H54 (cell line): ENCODE measurements at regions not wholly inside any gene's neighbourhood (a gene's known extent, or its start where the extent isn't known, plus 50 kb on each side); places are given as distances from the start of the nearest gene placed in this dataset.
"Not testable (repeated sequence)": the region's sequence is repeated elsewhere in the genome, so short reads cannot be mapped to it uniquely, and the experiment has no call there.

ENCODE experiments used
- DNase-seq: peaks from one replicate; pipeline ENCODE4 v3.0.0; 2011; ENCODE audit warnings: low spot score, mixed read lengths; ENCODE audit not compliant: insufficient read length
- FAIRE-seq: peaks from 3 replicates; lab custom pipeline; 2011; peaks lifted over from hg19 to GRCh38; lab: Jason Lieb, UNC
- POLR2A ChIP-seq: IDR thresholded peaks from 2 replicates; pipeline ENCODE4 v1.6.1; 2011; ENCODE audit warnings: low read depth, mild to moderate bottlenecking, low read length

DNA sequence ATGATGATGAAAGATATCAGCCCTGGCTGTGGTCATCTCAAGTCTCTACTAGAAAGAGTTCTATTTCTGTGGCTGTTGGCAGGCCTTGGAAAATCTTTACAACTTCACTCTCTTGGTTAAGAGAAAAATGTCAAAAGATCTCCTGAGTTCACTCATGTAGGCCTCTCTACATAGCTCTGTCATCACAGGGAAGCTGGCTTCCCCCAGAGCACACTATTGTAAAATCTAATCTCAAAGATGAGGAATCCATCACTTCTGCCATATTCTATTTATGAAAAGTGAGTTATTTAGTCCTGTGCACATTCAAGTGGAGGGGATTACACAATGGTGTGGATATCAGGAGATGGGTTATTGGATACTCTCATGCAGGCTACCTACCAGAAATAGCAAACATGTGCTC is 388.4 kb upstream of the HS3ST1 start:
- DNase-seq, result no peak
- TF ChIP-seq POLR2A, result no peak
- no peak for FAIRE-seq

DNA sequence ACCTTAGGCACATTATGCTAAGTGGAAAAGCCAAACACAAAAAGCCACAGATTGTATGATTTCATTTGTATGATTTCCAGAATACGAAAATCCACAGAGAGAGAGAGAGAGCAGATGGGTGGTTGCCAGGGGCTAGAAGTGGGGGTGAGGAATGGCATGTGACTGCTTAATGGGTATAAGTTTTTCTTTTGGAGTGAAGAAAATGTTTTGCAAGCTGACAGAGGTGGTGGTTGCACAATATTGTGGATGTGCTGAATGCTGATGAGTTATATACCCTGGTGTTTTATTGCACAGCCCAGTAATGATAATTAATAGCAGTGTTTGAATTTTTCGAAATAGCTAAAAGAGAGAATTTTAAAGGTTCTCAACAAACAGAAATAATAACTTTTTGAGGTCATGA is 386.1 kb upstream of the HS3ST1 start:
- DNase-seq (no peak), FAIRE-seq (no peak)
- no peak for TF ChIP-seq POLR2A

DNA sequence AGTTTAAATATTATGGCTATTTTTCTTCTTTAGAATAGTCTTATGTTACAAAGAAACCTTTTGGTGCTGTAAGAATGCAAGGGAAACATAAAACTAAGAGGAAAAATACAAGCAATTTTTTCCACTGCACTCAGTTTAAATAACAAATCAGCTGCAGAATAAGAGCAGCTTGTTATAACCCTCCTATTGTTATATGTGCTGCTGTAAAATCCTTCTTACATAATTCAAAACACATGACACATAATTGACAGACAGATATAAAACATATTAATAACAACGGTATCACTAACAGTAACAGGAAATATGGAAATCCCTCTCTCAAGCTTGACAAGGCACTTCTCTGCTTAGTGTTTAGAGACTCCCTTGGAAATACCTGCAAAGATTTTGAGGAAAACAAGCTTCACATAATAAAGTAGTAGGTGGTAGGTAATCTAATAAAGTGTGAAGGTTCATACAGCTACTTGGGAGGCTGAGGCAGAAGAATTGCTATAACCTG is 385.3 kb upstream of the HS3ST1 start:
- no peak for FAIRE-seq
- DNase-seq, result no peak
- no peak for TF ChIP-seq POLR2A

DNA sequence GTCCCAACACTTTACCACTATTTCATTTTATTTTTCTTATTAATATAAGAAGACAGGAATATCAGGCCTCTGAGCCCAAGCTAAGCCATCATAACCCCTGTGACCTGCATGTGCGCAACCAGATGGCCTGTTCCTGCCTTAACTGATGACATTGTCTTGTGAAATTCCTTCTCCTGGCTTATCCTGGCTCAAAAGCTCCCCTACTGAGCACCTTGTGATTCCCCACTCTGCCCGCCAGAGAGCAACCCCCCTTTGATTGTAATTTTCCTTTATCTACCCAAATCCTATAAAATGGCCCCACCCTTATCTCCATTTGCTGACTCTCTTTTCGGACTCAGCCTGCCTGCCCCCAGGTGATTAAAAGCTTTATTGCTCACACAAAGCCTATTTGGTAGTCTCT is 382.8 kb upstream of the HS3ST1 start:
- DNase-seq, FAIRE-seq: not testable (repeated sequence)

DNA sequence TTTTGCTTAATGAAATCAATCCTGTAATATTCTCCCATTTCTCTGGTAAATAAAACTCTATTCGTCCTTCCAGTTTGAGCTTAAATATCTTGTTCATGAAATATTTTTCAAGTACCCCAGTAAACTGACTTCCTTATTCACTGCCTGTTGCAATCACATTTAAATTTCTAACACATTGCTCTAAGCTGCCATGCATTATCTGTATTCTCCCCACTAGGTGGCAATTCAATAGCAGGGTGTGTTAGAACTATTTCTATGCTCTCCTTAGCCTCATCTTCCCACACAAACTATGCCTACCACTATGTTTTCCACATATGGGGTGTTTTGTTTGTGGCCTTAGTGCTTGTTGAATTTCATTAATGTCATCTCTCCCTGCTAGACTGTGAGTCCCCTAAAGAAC is 377.1 kb upstream of the HS3ST1 start:
- DNase-seq (no peak), FAIRE-seq (no peak)
- no peak for TF ChIP-seq POLR2A

DNA sequence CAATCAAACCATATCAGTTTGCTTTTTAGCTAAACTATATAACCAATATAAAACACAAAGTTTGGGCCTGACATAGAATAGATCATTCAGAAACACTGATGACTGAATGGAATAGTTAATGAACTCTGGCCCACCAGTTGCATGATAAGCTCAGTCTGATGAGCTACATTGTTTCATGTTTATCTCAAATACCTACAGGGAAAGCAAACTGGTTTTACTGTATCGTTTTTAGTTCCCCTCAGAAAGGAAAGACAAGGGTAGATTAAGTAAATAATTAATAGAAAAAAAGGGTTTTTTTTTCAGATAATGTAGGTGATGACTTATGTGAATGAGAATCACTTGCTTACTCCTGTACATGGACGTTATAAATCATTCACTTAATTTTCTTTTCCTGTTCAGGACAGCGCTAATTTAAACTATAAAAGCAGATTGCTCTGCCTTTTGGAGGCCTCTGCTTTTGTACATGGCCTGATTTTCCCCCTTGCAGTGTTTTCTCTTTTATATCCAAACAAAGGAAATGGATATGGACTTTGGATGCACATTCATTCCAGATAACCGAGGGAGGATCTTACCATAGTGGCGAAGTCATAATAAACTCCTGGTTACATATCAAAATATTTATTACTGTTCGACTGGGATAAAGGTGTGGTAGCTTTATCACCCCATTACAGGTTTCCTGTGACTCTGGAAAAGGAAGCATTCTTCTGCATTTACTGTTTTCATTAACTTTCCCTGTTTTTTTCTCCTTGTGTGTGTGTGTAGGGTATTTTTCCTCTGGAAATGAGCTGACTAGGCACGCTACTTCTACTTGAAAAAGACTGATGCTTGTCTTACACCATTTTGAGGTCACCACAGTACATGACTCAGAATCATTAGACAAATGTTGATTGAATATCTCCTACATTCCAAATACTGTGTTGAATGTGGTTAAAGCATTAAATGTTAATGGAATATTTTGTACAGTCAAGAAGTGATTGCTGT is 373.1 kb upstream of the HS3ST1 start:
- no peak for DNase-seq
- no peak for TF ChIP-seq POLR2A
- no peak for FAIRE-seq

DNA sequence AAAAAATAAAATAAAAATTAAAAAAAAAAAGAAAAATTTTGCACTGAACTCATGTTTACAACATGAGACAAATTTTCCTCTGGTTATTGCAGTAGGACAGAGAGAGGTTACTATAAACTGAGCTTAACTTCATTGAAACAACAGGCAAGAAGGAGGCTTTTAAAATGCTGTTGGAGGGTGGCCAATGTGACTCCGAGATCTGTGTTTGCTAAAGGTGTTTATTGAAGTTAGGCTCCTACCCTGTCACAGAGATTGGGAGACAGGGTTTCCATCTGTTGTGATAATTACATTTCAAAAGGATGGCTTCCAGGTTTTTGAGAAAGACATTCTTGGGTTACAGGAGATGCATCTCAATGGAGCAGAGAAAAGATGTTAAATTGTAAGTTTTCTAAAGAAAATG is 370.5 kb upstream of the HS3ST1 start:
- no peak for TF ChIP-seq POLR2A
- no peak for FAIRE-seq

DNA sequence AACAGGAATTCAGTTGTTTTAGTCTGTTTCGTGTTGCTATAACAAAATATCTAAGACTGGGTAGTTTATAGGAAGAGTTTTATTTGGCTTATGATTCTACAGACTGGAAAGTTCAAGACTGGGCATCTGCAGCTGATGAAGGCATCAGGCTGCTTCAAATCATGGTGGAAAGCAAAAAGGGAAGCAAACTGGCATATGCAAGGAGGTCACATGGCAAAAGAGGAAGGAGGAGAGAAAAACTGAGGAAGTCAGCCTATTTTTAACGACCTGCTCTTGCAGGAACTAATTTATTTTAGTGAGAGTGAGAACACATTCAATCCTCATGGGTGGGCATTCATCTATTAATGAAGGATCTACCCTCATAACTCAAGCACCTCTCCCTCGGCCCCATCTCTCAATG is 363.1 kb upstream of the HS3ST1 start:
- FAIRE-seq (no peak), DNase-seq (no peak)
- no peak for TF ChIP-seq POLR2A

More for the DNA sequence above, 370.5 kb upstream of the HS3ST1 start:
- no peak for DNase-seq

DNA sequence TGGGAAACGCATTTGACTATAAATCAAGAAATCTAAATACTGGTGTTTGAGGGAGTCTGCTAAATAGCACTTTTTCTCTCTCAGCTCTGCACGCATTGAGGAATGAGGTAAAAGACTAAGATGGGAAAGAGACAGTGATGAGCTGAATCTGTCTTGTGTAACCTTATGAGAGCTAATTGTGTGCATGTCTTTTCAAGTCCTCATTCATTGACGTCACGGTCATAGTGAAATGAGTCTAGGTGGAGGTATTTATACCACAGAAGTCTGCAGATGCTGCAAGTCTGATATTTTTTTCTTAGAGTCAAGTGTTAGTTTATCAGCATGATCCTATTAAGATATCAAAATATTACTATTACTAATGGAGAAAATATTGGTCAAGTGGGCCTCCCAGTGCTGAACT is 361.5 kb upstream of the HS3ST1 start:
- FAIRE-seq, result no peak
- no peak for DNase-seq

DNA sequence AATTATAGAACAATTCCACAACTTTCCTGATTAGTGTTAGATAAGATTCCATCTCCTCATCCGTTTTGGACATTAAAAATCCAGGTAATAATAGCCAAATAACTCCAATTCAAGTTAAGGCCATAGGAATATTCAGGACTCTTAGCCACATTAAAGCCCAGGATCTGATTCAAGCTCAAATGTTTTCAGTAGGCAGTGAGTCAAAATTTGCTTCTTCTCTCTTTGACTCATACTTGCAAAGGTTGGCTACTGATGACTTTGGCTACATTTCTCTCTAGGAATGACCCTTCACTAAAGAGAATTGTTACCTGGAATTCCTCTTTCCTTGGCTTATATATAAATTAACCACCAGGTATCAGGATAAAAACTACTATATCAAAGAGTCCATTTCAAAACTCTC is 354.9 kb upstream of the HS3ST1 start:
- no peak for DNase-seq
- no peak for FAIRE-seq
- TF ChIP-seq POLR2A, result no peak

More for the DNA sequence above, 361.5 kb upstream of the HS3ST1 start:
- TF ChIP-seq POLR2A, result no peak

DNA sequence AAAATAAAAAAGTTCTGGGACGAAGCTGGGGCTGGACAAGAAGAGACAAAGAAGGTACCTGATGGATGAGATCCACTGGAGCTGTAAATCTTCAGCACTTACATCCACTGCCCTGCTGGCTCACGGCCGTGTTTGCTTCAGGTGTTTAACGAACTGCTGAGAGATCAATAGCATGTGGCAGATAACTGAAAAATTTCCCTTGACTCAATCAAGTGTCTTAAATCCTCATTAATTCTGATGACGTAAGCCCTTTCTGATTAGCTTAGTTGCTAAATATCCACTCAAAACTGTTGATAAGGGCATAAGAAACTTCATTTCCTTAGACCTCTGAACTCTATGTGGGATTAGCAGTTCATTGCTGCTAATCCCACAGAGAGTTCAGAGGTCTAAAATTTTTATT is 354.2 kb upstream of the HS3ST1 start:
- DNase-seq (no peak), FAIRE-seq (no peak)
- TF ChIP-seq POLR2A, result no peak

DNA sequence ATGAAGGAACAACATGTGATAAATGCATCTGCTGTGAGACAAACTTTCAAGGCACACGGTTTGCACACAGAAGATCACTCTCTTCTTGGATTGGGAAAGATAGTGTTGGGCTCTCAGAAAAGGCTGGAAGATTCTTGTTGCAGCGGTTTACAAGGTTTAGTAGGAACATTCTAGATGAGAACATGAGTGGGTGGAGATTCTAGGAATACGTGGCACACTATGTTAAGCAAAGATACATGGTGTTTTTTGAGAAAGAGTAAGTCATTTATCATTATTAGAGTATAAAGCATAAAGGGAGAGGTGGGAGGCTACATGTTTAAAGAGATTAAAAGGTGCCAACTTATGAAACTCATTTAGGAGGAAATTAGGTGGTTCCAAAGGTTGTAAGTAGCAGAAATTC is 348.8 kb upstream of the HS3ST1 start:
- FAIRE-seq, result no peak
- DNase-seq, result no peak
- TF ChIP-seq POLR2A, result no peak

DNA sequence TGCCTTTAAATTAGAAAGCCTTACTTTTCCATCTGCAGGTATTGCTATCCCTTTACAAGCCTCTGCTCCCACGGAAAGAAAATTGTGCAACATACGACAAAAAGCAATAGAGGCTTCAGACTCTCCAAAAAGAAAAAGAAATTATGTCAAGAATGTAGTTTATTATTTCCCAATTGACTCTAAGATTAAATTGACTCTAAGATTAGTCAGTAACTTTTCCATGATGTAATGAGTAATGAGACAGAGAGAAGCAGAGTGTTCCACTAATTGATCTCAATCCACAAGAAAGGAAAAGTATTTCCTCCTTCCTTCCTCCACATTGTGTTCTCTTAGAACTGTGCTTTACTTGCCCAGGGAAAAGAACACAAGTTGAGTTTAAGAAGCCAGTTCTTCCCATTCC is 345.7 kb upstream of the HS3ST1 start:
- FAIRE-seq (no peak), DNase-seq (no peak)
- TF ChIP-seq POLR2A, result no peak

DNA sequence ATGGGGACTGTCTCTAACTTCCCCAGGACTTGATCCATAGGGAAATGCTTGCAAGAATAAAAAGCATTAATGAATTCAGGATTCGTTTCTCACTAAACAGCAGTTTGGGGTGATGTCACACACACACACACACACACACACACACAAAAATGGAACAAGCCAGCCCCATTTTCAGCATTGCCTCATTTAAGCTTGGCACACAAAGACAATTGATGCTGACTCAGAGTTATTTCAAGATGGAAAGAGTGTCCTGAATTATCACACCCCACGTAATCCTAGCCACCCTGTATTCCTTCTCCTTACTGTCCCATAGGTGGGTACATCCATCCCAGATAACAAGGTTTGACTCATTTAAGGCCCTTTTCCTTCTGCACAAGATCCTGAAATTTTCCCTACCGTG is 345.1 kb upstream of the HS3ST1 start:
- DNase-seq (no peak), FAIRE-seq (no peak)
- TF ChIP-seq POLR2A, result no peak

DNA sequence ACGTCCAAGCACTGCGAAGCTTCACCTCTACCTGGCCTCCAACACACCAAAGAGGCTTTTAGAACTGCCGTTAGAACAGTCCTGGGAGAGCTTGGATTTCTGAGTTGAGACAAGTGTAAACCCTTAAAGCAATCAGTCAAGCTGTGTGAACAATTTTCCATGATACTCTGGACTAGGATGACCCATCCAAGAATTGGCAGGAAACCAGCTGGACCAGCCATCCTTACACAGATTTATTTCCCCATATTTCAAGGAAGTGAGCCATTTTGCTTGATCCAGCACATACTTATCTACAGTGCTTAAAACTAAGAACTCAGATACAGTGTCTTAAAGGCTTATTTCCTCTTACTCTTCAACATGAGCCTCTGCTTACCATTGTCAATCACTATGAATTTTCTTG is 340.7 kb upstream of the HS3ST1 start:
- DNase-seq, result no peak
- no peak for TF ChIP-seq POLR2A
- FAIRE-seq, result no peak
